BLaER1 (cell line): ENCODE measurements at regions not wholly inside any gene's neighbourhood (a gene's known extent, or its start where the extent isn't known, plus 50 kb on each side); places are given as distances from the start of the nearest gene placed in this dataset.

Experiments
- H3K27ac ChIP-seq: shearing (Covaris generic); formaldehyde crosslinking; 2 replicates; pipeline ENCODE4 v1.8.1; 2022
- H3K27me3 ChIP-seq: shearing (Covaris generic); formaldehyde crosslinking; 2 replicates; pipeline ENCODE4 v1.8.1; 2022
- H3K36me3 ChIP-seq: shearing (Covaris generic); formaldehyde crosslinking; 2 replicates; pipeline ENCODE4 v1.8.1; 2022
- H3K4me1 ChIP-seq: shearing (Covaris generic); formaldehyde crosslinking; 2 replicates; pipeline ENCODE4 v1.8.1; 2022
- H3K4me2 ChIP-seq: shearing (Covaris generic); formaldehyde crosslinking; 2 replicates; pipeline ENCODE4 v1.8.1; 2022
- H3K4me3 ChIP-seq: shearing (Covaris generic); formaldehyde crosslinking; 2 replicates; pipeline ENCODE4 v1.8.1; 2022
- H3K9ac ChIP-seq: shearing (Covaris generic); formaldehyde crosslinking; 2 replicates; pipeline ENCODE4 v1.8.1; 2022
- H3K9me3 ChIP-seq: shearing (Covaris generic); formaldehyde crosslinking; 2 replicates; pipeline ENCODE4 v1.8.1; 2022
- H4K20me1 ChIP-seq: shearing (Covaris generic); formaldehyde crosslinking; 2 replicates; pipeline ENCODE4 v1.8.1; 2022
- Cebpa-rat ChIP-seq: shearing (Covaris generic); IDR thresholded peaks from 2 replicates; pipeline ENCODE4 v1.8.1; 2022

GRCh38 chr20:39269493-39270217 lies 307.5 kb downstream of the DHX35 start:
- Histone ChIP-seq H3K27ac (no peak overlapping the region), H3K9ac (no peak overlapping the region), H3K4me1 (no peaks in the 10 kb centered on the region), H3K36me3 (no peaks in the 10 kb centered on the region), H4K20me1 (no peaks in the 10 kb centered on the region), H3K9me3 (no peaks in the 10 kb centered on the region), H3K4me2 (no peak overlapping the region), H3K27me3 (no peaks in the 10 kb centered on the region), H3K4me3 (no peak overlapping the region)
- TF ChIP-seq Cebpa-rat = no peak

GRCh38 chr20:39268981-39269461 lies 306.9 kb downstream of the DHX35 start:
- Histone ChIP-seq H3K36me3 (no peaks in the 10 kb centered on the region), H3K4me2 (no peak overlapping the region), H3K27me3 (no peaks in the 10 kb centered on the region), H4K20me1 (no peaks in the 10 kb centered on the region), H3K9ac (no peak overlapping the region), H3K4me1 (no peaks in the 10 kb centered on the region), H3K27ac (no peak overlapping the region), H3K4me3 (no peak overlapping the region), H3K9me3 (no peaks in the 10 kb centered on the region)
- TF ChIP-seq Cebpa-rat = no peak

- H3K4me1 ChIP-seq = no peaks in the 10 kb centered on the region
- H3K27ac ChIP-seq = no peak overlapping the region
- H3K9me3 ChIP-seq = no peaks in the 10 kb centered on the region
- no peak for TF ChIP-seq Cebpa-rat
- no peaks in the 10 kb centered on the region for H3K27me3 ChIP-seq
- no peak overlapping the region for H3K4me2 ChIP-seq
- no peaks in the 10 kb centered on the region for H3K36me3 ChIP-seq
- H3K9ac ChIP-seq = no peak overlapping the region
- no peak overlapping the region for H3K4me3 ChIP-seq
- H4K20me1 ChIP-seq = no peaks in the 10 kb centered on the region
These were observed 306.4 kb downstream of the DHX35 start for GRCh38 chr20:39268491-39268951.

- no peak overlapping the region for H3K4me3 ChIP-seq
- no peaks in the 10 kb centered on the region for H3K27me3 ChIP-seq
- H3K27ac ChIP-seq = no peak overlapping the region
- no peak for TF ChIP-seq Cebpa-rat
- no peaks in the 10 kb centered on the region for H4K20me1 ChIP-seq
- H3K4me2 ChIP-seq = no peak overlapping the region
- H3K9me3 ChIP-seq = no peaks in the 10 kb centered on the region
- no peaks in the 10 kb centered on the region for H3K4me1 ChIP-seq
- no peaks in the 10 kb centered on the region for H3K36me3 ChIP-seq
- no peak overlapping the region for H3K9ac ChIP-seq
These were observed 304.8 kb downstream of the DHX35 start for GRCh38 chr20:39266989-39267388.

- TF ChIP-seq Cebpa-rat = no peak
- H4K20me1 ChIP-seq = no peaks in the 10 kb centered on the region
- no peak overlapping the region for H3K4me3 ChIP-seq
- no peak overlapping the region for H3K4me2 ChIP-seq
- H3K4me1 ChIP-seq = no peaks in the 10 kb centered on the region
- H3K27ac ChIP-seq = no peak overlapping the region
- H3K9ac ChIP-seq = no peak overlapping the region
- no peaks in the 10 kb centered on the region for H3K27me3 ChIP-seq
- H3K36me3 ChIP-seq = no peaks in the 10 kb centered on the region
- no peaks in the 10 kb centered on the region for H3K9me3 ChIP-seq
These were observed 302.5 kb downstream of the DHX35 start for GRCh38 chr20:39264506-39265172.

- Histone ChIP-seq H3K4me2 (no peak overlapping the region), H3K4me3 (no peak overlapping the region), H3K36me3 (no peaks in the 10 kb centered on the region), H3K27ac (no peak overlapping the region), H3K27me3 (no peaks in the 10 kb centered on the region), H3K9me3 (no peaks in the 10 kb centered on the region), H4K20me1 (no peaks in the 10 kb centered on the region), H3K9ac (no peak overlapping the region), H3K4me1 (no peaks in the 10 kb centered on the region)
- no peak for TF ChIP-seq Cebpa-rat
These were observed 300.9 kb downstream of the DHX35 start for GRCh38 chr20:39263076-39263475.

GRCh38 chr20:39259808-39260207 lies 297.7 kb downstream of the DHX35 start:
- no peak overlapping the region for H3K4me2 ChIP-seq
- no peak for TF ChIP-seq Cebpa-rat

GRCh38 chr20:39259010-39259803 lies 297.1 kb downstream of the DHX35 start:
- no peaks in the 10 kb centered on the region for H4K20me1 ChIP-seq
- H3K4me3 ChIP-seq = no peak overlapping the region
- H3K27me3 ChIP-seq = no peaks in the 10 kb centered on the region
- no peak overlapping the region for H3K27ac ChIP-seq
- no peaks in the 10 kb centered on the region for H3K36me3 ChIP-seq
- no peaks in the 10 kb centered on the region for H3K9me3 ChIP-seq
- TF ChIP-seq Cebpa-rat = no peak
- H3K4me2 ChIP-seq = no peak overlapping the region
- no peaks in the 10 kb centered on the region for H3K4me1 ChIP-seq
- no peak overlapping the region for H3K9ac ChIP-seq

More at GRCh38 chr20:39259808-39260207, 297.7 kb downstream of the DHX35 start:
- Histone ChIP-seq H3K27me3 (no peaks in the 10 kb centered on the region), H3K36me3 (no peaks in the 10 kb centered on the region), H3K9me3 (no peaks in the 10 kb centered on the region), H3K27ac (no peak overlapping the region), H3K4me3 (no peak overlapping the region), H3K9ac (no peak overlapping the region), H4K20me1 (no peaks in the 10 kb centered on the region), H3K4me1 (no peaks in the 10 kb centered on the region)

- Histone ChIP-seq H3K27ac (no peak overlapping the region), H3K9me3 (no peaks in the 10 kb centered on the region), H3K4me3 (no peak overlapping the region), H3K36me3 (no peaks in the 10 kb centered on the region), H3K9ac (no peak overlapping the region), H3K4me2 (no peak overlapping the region), H3K4me1 (0 out of 2 replicates have a peak, but pooled peaks cover under 1% of the 10 kb centered on the region), H3K27me3 (no peaks in the 10 kb centered on the region), H4K20me1 (no peaks in the 10 kb centered on the region)
- TF ChIP-seq Cebpa-rat = no peak
These were observed 296.1 kb downstream of the DHX35 start for GRCh38 chr20:39258253-39258652.
